ENCODE measurements at regions not wholly inside any gene's neighbourhood (a gene's known extent, or its start where the extent isn't known, plus 50 kb on each side); places are given as distances from the start of the nearest gene placed in this dataset.
"Not testable (repeated sequence)": the region's sequence is repeated elsewhere in the genome, so short reads cannot be mapped to it uniquely, and the experiment has no call there.

- no peak for DNase-seq
Measured at GRCh38 chr10:2918489-2918888, 148.9 kb upstream of the PFKP start.

GRCh38 chr10:2917926-2918325, 149.4 kb upstream of the PFKP start:
- no peak for DNase-seq

DNA sequence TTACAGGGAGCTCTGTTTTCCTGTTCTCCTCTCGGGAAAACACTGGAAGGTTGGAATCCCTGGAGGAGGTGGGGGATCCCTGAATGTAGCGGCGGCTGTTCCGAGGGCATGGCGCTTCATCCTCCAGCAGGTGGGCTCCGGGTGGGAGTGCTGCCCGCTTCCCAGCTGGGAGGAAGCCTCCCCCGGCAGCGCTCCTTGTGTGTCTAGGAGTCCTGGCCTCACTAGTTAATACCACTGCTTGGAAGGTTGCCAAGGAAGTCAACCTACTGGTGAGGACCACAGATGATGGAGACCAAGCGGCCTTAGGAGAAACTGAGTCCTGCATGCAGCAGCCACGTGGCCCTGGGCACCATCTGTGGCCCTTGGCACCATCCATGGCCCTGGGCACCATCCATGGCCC, 151.9 kb upstream of the PFKP start:
- DNase-seq: no peak

DNA sequence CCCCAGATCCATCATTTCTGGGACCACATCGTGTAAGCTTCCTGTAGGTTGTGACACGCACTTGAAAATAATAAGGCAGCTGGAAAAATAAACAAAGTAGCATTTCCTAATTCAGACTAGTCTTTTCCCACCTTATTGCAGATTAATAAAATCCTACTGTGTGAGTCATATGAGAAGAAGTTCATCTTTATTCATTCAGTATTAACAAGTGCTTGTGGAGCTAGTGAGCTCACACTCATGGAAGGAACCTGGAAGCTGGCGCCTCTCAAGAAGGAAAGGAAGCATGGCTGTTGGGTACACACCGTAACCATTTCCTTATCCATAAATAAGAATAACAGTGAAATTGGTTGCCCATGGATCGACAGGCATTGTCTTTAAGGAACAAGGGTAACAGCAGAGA, 152.6 kb upstream of the PFKP start:
- no peak for DNase-seq

GRCh38 chr10:2913474-2913873, 153.9 kb upstream of the PFKP start:
- DNase-seq: no peak

- DNase-seq: no peak
Measured at GRCh38 chr10:2910656-2911055, 156.7 kb upstream of the PFKP start.

GRCh38 chr10:2909921-2910320, 157.4 kb upstream of the PFKP start:
- DNase-seq: no peak

- DNase-seq: no peak
Measured at GRCh38 chr10:2908851-2909630, 158.3 kb upstream of the PFKP start.

DNA sequence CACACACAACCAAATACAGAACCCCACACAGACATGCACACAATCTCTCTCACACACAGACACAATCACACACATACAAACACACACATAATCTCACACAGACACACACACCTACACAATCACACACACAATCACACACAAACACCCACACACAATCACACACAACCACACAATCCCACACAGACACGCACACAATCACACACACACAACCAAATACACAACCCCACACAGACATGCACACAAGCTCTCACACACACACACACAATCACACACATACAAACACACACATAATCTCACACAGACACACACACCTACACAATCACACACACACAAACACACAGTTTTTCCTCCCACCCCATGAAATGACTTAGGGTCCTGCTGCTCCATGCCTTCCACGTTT, 160.4 kb upstream of the PFKP start:
- no peak for DNase-seq

DNA sequence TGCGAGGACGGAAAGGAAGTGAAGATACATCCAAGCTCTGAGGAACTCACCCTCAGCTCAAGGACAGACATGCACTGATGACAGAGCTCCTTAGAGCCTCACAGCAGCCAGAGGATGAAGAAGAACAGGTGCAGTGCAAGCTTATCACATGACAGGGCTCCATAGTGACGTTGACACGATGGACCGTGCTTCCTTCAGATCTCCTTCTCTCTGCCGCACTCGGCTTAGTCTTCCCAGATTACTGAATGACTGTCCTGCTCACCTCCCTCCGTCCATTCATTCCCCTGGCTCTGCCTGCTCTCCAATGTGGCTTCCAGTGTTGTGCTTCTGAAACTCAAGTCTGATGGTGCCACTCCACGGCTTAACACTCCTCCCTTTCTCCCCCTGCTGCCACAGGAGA, 161.5 kb upstream of the PFKP start:
- no peak for DNase-seq

DNA sequence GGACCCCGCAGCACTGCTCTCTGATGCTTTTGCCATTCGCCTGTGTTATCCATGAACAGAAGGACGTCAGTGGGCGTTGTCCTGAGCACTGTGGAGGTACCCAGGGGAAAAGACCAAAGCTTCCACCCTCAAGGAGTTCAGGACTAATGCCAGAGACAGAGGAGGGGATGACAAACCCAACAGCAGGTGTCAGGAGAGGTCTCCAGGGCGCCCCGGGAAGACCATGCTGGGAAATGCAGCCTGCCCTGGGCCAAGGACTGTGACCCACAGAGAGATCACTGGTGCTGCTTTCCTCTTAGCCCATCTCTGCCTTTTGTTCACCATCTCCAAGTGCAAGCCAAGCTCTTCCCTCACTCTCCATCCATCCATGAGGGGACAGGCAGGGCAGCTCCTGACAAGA, 166.8 kb upstream of the PFKP start:
- DNase-seq: no peak

DNA sequence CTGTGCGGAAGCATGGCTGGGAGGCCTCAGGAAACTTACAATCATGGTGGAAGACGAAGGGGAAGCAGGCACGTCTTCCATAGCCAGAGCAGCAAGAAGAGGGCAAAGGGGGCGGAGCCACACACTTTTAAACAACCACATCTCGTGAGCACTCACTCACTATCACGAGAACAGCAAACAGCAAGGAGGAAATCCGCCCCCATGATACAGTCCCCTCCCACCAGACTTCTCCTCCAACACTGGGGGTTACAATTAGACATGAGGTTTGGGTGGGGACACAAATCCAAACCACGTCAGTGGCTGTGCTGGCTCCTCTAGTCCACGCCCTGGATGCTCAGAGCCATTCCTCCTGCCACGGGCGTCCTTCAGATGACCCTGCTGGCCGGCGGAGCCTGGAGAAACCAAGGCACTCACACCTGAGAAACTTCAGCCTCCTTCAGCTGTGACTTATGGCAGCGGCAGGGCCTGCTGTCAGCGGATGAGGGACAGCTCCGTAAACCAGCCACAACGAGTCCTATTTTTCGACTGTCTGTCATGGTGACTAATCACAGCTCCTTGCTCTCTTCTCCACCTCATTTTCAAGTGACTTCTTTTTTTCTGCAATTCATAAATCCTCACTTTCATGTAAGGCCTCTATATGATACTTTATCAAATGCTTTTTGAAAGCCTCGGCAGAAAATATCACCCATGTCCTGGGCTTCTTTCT, 167.9 kb upstream of the PFKP start:
- no peak for DNase-seq

- DNase-seq: no peak
Measured at GRCh38 chr10:2898509-2898860, 168.9 kb upstream of the PFKP start.

DNA sequence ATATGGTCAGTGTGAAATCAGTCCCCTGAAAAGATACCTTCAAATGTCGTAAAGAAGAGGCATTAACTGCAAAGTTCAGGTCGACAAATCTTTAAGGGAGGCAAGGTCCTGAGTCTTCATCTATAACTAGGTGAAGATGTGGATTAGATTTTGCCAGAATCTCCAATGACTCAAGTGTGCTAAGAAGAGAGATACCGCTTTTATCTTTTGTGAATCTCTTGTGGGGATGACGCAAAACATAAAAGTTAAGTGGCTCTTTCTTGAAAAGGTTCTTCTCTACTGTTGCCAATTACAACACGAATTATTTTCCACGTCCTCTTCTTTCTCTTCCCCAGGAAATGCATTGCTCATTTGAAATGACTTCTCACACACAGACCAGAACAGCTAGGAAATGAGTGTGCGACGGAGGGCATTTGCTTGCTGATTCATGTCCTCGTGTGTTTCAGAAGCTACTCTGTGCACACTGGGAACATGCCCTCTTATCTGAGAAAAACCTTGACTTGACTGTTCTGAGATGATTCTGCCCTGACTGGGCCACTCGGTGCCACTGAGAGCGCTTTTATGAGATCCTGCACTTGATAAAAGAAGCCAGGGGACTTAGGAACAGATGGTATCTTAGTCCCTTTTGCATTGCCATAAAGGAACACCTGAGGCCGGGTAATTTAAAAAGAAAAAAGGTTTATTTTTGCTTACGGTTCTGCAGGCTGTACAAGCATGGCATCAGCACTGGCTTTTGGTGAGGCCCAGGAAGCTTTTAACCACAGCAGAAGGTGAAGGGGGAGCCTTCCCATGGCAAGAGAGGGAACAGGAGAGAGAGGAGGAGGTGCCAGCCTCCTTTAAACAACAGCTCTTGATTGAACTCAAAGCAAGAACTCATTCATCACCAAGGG, 169.5 kb upstream of the PFKP start:
- DNase-seq: no peak

GRCh38 chr10:2896334-2896733, 171.0 kb upstream of the PFKP start:
- DNase-seq: not testable (repeated sequence)

DNA sequence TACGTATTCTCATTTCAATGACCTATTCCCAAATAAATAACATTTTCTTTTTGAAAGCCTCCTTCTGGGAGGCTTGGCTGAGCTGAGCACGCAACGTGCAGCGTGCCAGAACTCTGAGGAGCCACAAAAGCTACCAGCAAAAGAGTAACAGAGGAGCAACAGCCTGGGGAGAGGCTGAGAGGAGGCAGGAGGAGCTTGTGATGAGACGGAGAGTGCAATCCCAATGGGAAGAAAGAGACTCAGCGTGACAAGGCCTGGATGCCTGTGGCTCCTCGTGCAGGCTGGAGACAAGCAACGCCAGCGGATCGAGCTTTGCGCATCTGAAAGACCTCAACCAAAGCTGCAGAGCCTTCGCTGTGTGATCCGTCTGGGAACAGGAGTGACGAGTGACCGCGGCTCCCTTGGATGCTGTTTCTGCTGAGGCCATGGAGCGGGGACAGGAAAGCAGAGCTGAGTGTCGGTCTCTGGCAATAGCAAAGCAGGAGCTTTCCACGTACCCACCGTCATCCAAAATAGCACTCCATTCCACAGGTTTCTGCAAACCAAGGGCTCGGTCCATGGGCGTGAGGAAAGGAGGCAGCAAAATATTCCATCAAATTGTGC, 171.7 kb upstream of the PFKP start:
- DNase-seq: no peak

DNA sequence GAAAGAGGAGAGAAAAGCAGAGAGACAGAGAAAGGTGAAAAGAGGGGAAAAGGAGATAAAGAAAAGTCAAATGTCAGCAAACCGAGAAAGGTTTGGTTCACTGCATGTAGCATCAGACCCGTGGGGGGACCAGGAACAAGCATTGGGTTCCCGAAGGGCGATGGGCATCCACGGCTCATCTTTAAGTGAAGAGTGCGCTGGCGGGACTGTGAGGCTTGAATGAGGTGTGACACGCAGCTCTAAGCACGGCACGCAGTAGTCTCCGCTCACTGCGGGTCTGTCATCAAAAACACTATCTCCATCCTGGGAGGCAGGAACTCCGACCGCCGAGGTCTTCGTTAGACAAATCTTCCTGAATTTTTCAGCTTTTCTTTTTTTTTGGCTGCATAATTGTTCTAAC, 173.4 kb upstream of the PFKP start:
- DNase-seq: no peak

DNA sequence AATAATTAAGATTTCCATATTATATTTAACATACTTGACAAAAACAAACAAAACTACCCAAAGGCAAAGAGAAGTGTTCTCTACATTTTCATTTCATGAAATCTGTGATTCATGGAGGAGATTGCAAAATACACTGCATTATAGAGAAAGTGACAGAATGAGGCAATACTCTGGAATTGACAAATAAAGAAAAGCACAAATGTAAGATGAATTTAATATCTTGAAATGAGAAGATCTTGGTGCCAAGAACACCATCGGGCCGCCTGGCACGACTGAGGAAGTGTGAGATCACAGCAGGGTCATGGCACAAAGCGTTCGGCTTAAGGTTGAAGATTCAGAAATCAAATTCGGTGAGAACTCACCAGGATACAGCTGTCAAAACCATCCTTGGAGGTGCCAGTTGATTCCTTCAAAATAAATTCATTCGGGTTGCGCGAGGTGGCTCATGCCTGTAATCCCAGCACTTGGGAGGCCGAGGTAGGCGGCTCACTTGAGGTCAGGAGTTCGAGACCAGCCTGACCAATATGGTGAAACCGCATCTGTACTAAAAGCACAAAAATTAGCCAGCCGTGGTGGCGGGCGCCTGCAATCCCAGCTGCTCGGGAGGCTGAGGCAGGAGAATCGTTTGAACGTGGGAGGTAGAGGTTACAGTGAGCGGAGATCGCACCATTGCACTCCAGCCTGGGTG, 174.0 kb upstream of the PFKP start:
- DNase-seq: no peak

GRCh38 chr10:2891770-2892124, 175.6 kb upstream of the PFKP start:
- no peak for DNase-seq

- DNase-seq: no peak
Measured at GRCh38 chr10:2891073-2891769, 176.1 kb upstream of the PFKP start.

DNA sequence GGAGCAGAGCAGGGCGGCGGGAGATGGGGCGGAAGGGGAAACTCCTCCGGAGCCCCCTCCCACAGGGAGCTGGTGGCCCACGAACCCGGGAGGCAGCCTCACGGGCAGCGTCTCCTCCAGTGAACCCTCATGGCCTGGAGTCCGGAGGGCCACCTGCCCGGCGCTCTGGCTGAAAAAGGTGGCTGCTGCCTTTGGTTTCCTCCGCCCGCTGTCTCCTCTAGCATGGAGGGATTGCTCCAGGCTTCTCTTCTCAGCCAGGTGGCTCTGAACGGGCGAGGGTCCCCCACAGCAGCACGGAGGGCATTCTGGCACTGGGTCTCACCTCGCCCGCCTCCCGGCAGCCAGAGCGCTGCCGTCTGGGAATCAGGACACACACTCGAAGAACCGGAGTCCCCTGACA, 177.3 kb upstream of the PFKP start:
- no peak for DNase-seq

DNA sequence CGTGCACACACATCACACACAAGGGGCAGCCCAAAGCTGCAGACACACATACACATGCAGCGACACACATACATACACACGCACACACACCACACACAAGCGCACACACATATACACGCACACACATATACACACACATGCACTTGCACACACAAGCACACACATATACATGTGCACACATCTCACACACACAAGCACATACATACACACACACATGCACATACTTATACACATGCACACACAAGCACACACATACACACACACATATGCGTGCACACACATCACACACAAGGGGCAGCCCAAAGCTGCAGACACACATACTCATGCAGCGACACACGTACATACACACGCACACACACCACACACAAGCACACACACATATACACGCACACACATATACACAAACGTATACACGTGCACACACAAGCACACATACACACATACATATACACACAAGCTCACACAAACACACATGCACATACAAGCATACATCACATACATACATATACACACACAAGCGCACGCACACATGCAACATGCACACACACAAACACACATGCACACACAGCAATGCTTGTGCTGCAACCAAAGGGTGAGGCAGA, 178.8 kb upstream of the PFKP start:
- no peak for DNase-seq
